Peyer's patch (tissue), 4 donors: ENCODE measurements at regions not wholly inside any gene's neighbourhood (a gene's known extent, or its start where the extent isn't known, plus 50 kb on each side); places are given as distances from the start of the nearest gene placed in this dataset.

ENCODE experiments used
- CTCF ChIP-seq, 6 experiments: fragments of 450-650 bp in 4 of 6; fragments of 200-600 bp in 2 of 6; sonication (generic) in 1 of 6; IDR thresholded peaks; one replicate each; pipeline ENCODE4 v1.5.1; 2017 to 2019; ENCODE audit warnings: antibody characterized with exemption in 6 of 6, mild to moderate bottlenecking in 3 of 6, moderate library complexity in 1 of 6
- POLR2A ChIP-seq, 2 donors: fragments of 450-650 bp; IDR thresholded peaks; one replicate each; pipeline ENCODE4 v1.5.1; 2017; ENCODE audit warnings: antibody characterized with exemption in 2 of 2, mild to moderate bottlenecking in 2 of 2, moderate library complexity in 2 of 2

GRCh38 chr9:134548618-134549017 is 93.0 kb upstream of the COL5A1 start:
- TF ChIP-seq POLR2A (IDR thresholded peaks at IDR 0.05) (no peak), CTCF (IDR thresholded peaks at IDR 0.05) (no peak)
